SK-N-SH (cell line): ENCODE measurements at regions not wholly inside any gene's neighbourhood (a gene's known extent, or its start where the extent isn't known, plus 50 kb on each side); places are given as distances from the start of the nearest gene placed in this dataset.

Experiments used
- CTCF ChIA-PET: fragments of 300-600, 350-600 bp; formaldehyde crosslinking; extraction: SDS; loops from one replicate; lab custom pipeline; 2021; lab: Yijun Ruan, JAX
- POLR2A ChIA-PET: fragments of 350-600 bp; sonication (Branson Sonifier 250); formaldehyde crosslinking; extraction: SDS; loops from one replicate; lab custom pipeline; 2020; ENCODE audit warnings: antibody characterized with exemption, inconsistent platforms; lab: Yijun Ruan, JAX
- DNase-seq: peaks from one replicate; pipeline ENCODE4 v3.0.0; 2012
- H2AFZ ChIP-seq: fragments of 200-600 bp; sonication (generic); 2 replicates; pipeline ENCODE4 v1.8.1; 2016; ENCODE audit warnings: antibody characterized with exemption, mild to moderate bottlenecking, low read depth
- H3F3A ChIP-seq: fragments of 200-600 bp; sonication (generic); replicated peaks from 2 replicates; pipeline ENCODE3; 2016; ENCODE audit warnings: antibody characterized with exemption, mild to moderate bottlenecking; ENCODE audit not compliant: insufficient read depth
- H3K27ac ChIP-seq, 2 experiments: fragments of 200-500 bp in 1 of 2; fragments of 200-600 bp in 1 of 2; sonication (Bioruptor generic) in 1 of 2; sonication (generic), shearing (Covaris generic) in 1 of 2; 2 replicates each; pipeline versions ENCODE4 v1.5.1 to v1.6.1; 2014 to 2016; ENCODE audit warnings: low read depth in 2 of 2, inconsistent platforms in 1 of 2, low read length in 1 of 2, mild to moderate bottlenecking in 1 of 2, mixed read lengths in 1 of 2
- H3K27me3 ChIP-seq: fragments of 200-600 bp; sonication (generic), shearing (Covaris generic); 2 replicates; pipeline ENCODE4 v1.6.1; 2016; ENCODE audit warnings: mixed run types; ENCODE audit not compliant: insufficient read depth
- H3K36me3 ChIP-seq, 2 experiments: fragments of 200-500 bp in 1 of 2; fragments of 200-600 bp in 1 of 2; sonication (Bioruptor generic) in 1 of 2; sonication (generic) in 1 of 2; replicated peaks in 1 of 2; 2 replicates each; pipeline versions ENCODE3 to v1.5.1; 2014 to 2016; ENCODE audit warnings: low read length in 1 of 2, mild to moderate bottlenecking in 1 of 2; ENCODE audit not compliant: insufficient read depth in 2 of 2, control insufficient read depth in 1 of 2
- H3K4me1 ChIP-seq, 2 experiments: fragments of 200-500 bp in 1 of 2; fragments of 200-600 bp in 1 of 2; sonication (Bioruptor generic) in 1 of 2; sonication (generic), shearing (Covaris generic) in 1 of 2; 2 replicates each; pipeline versions ENCODE4 v1.5.1 to v1.6.1; 2014 to 2016; ENCODE audit warnings: low read depth in 1 of 2, low read length in 1 of 2, mixed run types in 1 of 2; ENCODE audit not compliant: insufficient read depth in 2 of 2, control insufficient read depth in 1 of 2
- H3K4me2 ChIP-seq: fragments of 200-600 bp; sonication (generic), shearing (Covaris generic); 2 replicates; pipeline ENCODE4 v1.6.1; 2017; ENCODE audit warnings: mixed run types
- H3K4me3 ChIP-seq, 2 experiments: fragments of 200-500 bp in 1 of 2; fragments of 200-600 bp in 1 of 2; sonication (Bioruptor generic) in 1 of 2; sonication (generic), shearing (Covaris generic) in 1 of 2; 2 replicates each; pipeline versions ENCODE4 v1.5.1 to v1.8.1; 2014 to 2016; ENCODE audit warnings: low read depth in 2 of 2, inconsistent platforms in 1 of 2, low read length in 1 of 2, mild to moderate bottlenecking in 1 of 2, mixed read lengths in 1 of 2, moderate library complexity in 1 of 2
- H3K79me2 ChIP-seq: fragments of 200-600 bp; sonication (generic); 2 replicates; pipeline ENCODE4 v1.8.1; 2017; ENCODE audit warnings: mild to moderate bottlenecking; ENCODE audit not compliant: insufficient read depth
- H3K9ac ChIP-seq: fragments of 200-600 bp; sonication (generic); 2 replicates; pipeline ENCODE4 v1.6.1; 2017; ENCODE audit warnings: mixed run types
- H3K9me2 ChIP-seq: fragments of 200-600 bp; sonication (generic); 2 replicates; pipeline ENCODE4 v1.6.1; 2017; ENCODE audit warnings: mixed run types
- H3K9me3 ChIP-seq: fragments of 200-600 bp; sonication (generic); 2 replicates; pipeline ENCODE4 v1.6.1; 2017; ENCODE audit warnings: mixed run types, mild to moderate bottlenecking, moderate library complexity
- H4K20me1 ChIP-seq: fragments of 200-600 bp; sonication (generic); 2 replicates; pipeline ENCODE4 v1.6.1; 2017; ENCODE audit warnings: mild to moderate bottlenecking, mixed run types; ENCODE audit not compliant: insufficient read depth
- CHD2 ChIP-seq: fragments of 150-350 bp; IDR thresholded peaks from 2 replicates; pipeline ENCODE4 v1.6.1; 2018; ENCODE audit warnings: low read length; ENCODE audit not compliant: partially characterized antibody
- ELF1 ChIP-seq: IDR thresholded peaks from 2 replicates; pipeline ENCODE4 v1.4.0; 2012
- EP300 ChIP-seq, 2 experiments: IDR thresholded peaks; 2 replicates each; pipeline versions ENCODE4 v1.4.0 to v1.6.1; 2012; ENCODE audit warnings: borderline replicate concordance in 1 of 2, low read depth in 1 of 2, low read length in 1 of 2
- EZH2phosphoT487 ChIP-seq: fragments of 200-600 bp; sonication (generic); IDR thresholded peaks from 2 replicates; pipeline ENCODE4 v1.6.1; 2017; ENCODE audit warnings: low read depth, mixed run types, mild to moderate bottlenecking, antibody characterized with exemption, moderate library complexity, borderline replicate concordance
- FOXJ3 ChIP-seq: sonication (generic); formaldehyde crosslinking; IDR thresholded peaks from 2 replicates; pipeline ENCODE4 v1.5.1; 2020; ENCODE audit warnings: mild to moderate bottlenecking, missing genetic modification reagents
- GATA2 ChIP-seq: sonication (generic); formaldehyde crosslinking; IDR thresholded peaks from 2 replicates; pipeline ENCODE4 v1.5.0; 2020; ENCODE audit warnings: mild to moderate bottlenecking, missing genetic modification reagents
- MEF2A ChIP-seq: IDR thresholded peaks from 2 replicates; pipeline ENCODE4 v1.4.0; 2012; ENCODE audit warnings: low read depth, borderline replicate concordance
- NFIC ChIP-seq: IDR thresholded peaks from 2 replicates; pipeline ENCODE4 v1.4.0; 2012; ENCODE audit warnings: borderline replicate concordance
- NRF1 ChIP-seq: IDR thresholded peaks from 2 replicates; pipeline ENCODE4 v1.6.1; 2012; ENCODE audit warnings: low read depth, mild to moderate bottlenecking, low read length
- POLR2AphosphoS5 ChIP-seq: IDR thresholded peaks from 2 replicates; pipeline ENCODE4 v1.6.1; 2012; ENCODE audit warnings: low read depth, low read length
- SIN3A ChIP-seq: IDR thresholded peaks from 2 replicates; pipeline ENCODE4 v1.6.1; 2012; ENCODE audit warnings: low read depth, mild to moderate bottlenecking, low read length, moderate library complexity, borderline replicate concordance
- SMC3 ChIP-seq: IDR thresholded peaks from 2 replicates; pipeline ENCODE4 v1.6.1; 2012; ENCODE audit warnings: low read depth, low read length, improper control_type of control experiment
- TCF12 ChIP-seq: IDR thresholded peaks from 2 replicates; pipeline ENCODE4 v1.4.0; 2012
- YY1 ChIP-seq: IDR thresholded peaks from 2 replicates; pipeline ENCODE4 v1.4.0; 2012; ENCODE audit warnings: low read depth, mild to moderate bottlenecking
- WGBS: methylation state at CpG from one replicate; pipeline ENCODE4 v1.1.6; 2017; ENCODE audit warnings: low lambda C conversion rate; 5-methylcytosine and 5-hydroxymethylcytosine counted together
- TF ChIP-seq, protein P1 (sequence below): IDR thresholded peaks from 2 replicates; pipeline ENCODE4 v1.4.0; 2012; ENCODE audit warnings: low read depth
- TF ChIP-seq, protein P2 (sequence below): IDR thresholded peaks from 2 replicates; pipeline ENCODE4 v1.6.1; 2012; ENCODE audit warnings: mild to moderate bottlenecking, low read depth, low read length, moderate library complexity
- TF ChIP-seq, protein P3 (sequence below): fragments of 200-600 bp; sonication (generic); IDR thresholded peaks from 2 replicates; pipeline ENCODE4 v1.6.1; 2017; ENCODE audit warnings: antibody characterized with exemption, mild to moderate bottlenecking, moderate library complexity

DNA sequence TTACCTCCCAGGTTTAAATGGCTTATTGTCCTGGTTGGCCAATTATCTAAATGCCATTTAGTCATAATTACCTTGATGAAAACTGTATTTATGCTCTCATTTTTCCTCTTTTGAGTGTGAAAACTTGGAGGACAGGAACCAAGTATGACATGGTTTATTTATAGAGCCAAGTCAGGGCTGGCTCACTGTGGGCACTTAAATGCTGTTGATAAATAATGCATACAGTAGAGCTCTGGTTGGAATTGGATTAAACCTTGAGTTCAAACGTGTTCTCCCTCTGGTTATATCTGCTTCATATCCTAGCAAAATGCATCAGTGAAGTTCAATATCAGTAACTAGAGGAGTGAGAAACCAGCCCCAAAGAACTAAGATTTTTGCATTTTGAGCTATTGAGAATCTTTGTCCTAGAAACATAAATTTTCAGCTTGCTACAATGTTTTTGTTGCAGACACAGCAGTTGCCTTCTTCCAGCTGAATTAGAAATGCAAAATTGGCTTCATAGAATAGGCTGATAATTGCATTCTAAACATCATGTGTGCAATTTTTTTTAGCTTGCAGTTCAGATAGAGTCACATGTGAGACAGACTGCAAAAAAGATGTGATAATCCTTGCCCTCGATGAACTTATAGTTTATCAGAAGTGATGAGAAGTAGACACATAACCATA, 255.8 kb downstream of the BTBD3 start:
- Histone ChIP-seq H3K27ac (no peak overlapping the region; a peak in 1 of 4 replicates), H3K27me3 (no peaks in the 10 kb centered on the region), H3K79me2 (no peaks in the 10 kb centered on the region), H2AFZ (no peak overlapping the region), H3K4me2 (no peak overlapping the region), H4K20me1 (no peaks in the 10 kb centered on the region), H3K9me2 (no peaks in the 10 kb centered on the region), H3K4me3 (no peak overlapping the region), H3K36me3 (no peaks in the 10 kb centered on the region), H3K9ac (no peak overlapping the region), H3F3A (no peaks in the 10 kb centered on the region)
- DNase-seq: no peak
- POLR2A ChIA-PET: no interaction called here
- CTCF ChIA-PET: interaction anchor here (1.0 kb wide), 1 partner anchor 38 kb away, joined by 5 read pairs; no protein-coding TSS in a partner anchor
- 5% methylated on average over 2 of the region's 2 CpGs for WGBS
- TF ChIP-seq NFIC (no peak), ELF1 (no peak), SIN3A (no peak), YY1 (no peak), NRF1 (no peak), EZH2phosphoT487 (no peak), POLR2AphosphoS5 (no peak), TCF12 (no peak), FOXJ3 (no peak), SMC3 (no peak), GATA2 (CRISPR knock-in tag) (no peak), CHD2 (no peak), MEF2A (no peak), EP300 (IDR thresholded peaks at IDR 0.05; ENCODE audit: borderline replicate concordance in 1 of 2, low read depth in 1 of 2, low read length in 1 of 2) (no peak)
- TF ChIP-seq, protein P1, sequence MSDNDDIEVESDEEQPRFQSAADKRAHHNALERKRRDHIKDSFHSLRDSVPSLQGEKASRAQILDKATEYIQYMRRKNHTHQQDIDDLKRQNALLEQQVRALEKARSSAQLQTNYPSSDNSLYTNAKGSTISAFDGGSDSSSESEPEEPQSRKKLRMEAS: no peak
- TF ChIP-seq, protein P2, sequence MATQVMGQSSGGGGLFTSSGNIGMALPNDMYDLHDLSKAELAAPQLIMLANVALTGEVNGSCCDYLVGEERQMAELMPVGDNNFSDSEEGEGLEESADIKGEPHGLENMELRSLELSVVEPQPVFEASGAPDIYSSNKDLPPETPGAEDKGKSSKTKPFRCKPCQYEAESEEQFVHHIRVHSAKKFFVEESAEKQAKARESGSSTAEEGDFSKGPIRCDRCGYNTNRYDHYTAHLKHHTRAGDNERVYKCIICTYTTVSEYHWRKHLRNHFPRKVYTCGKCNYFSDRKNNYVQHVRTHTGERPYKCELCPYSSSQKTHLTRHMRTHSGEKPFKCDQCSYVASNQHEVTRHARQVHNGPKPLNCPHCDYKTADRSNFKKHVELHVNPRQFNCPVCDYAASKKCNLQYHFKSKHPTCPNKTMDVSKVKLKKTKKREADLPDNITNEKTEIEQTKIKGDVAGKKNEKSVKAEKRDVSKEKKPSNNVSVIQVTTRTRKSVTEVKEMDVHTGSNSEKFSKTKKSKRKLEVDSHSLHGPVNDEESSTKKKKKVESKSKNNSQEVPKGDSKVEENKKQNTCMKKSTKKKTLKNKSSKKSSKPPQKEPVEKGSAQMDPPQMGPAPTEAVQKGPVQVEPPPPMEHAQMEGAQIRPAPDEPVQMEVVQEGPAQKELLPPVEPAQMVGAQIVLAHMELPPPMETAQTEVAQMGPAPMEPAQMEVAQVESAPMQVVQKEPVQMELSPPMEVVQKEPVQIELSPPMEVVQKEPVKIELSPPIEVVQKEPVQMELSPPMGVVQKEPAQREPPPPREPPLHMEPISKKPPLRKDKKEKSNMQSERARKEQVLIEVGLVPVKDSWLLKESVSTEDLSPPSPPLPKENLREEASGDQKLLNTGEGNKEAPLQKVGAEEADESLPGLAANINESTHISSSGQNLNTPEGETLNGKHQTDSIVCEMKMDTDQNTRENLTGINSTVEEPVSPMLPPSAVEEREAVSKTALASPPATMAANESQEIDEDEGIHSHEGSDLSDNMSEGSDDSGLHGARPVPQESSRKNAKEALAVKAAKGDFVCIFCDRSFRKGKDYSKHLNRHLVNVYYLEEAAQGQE: no peak
- TF ChIP-seq, protein P3, sequence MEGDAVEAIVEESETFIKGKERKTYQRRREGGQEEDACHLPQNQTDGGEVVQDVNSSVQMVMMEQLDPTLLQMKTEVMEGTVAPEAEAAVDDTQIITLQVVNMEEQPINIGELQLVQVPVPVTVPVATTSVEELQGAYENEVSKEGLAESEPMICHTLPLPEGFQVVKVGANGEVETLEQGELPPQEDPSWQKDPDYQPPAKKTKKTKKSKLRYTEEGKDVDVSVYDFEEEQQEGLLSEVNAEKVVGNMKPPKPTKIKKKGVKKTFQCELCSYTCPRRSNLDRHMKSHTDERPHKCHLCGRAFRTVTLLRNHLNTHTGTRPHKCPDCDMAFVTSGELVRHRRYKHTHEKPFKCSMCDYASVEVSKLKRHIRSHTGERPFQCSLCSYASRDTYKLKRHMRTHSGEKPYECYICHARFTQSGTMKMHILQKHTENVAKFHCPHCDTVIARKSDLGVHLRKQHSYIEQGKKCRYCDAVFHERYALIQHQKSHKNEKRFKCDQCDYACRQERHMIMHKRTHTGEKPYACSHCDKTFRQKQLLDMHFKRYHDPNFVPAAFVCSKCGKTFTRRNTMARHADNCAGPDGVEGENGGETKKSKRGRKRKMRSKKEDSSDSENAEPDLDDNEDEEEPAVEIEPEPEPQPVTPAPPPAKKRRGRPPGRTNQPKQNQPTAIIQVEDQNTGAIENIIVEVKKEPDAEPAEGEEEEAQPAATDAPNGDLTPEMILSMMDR: no peak
- TF ChIP-seq, all 33 proteins: peak for 0
- H3K9me3 ChIP-seq: no peaks in the 10 kb centered on the region
- no peaks in the 10 kb centered on the region; a peak in 1 of 4 replicates for H3K4me1 ChIP-seq
